HFFc6 (cell line): ENCODE measurements at regions not wholly inside any gene's neighbourhood (a gene's known extent, or its start where the extent isn't known, plus 50 kb on each side); places are given as distances from the start of the nearest gene placed in this dataset.
A peak's percentile ranks its signal among the peaks of the same experiment; 100 is the strongest.
"Not testable (repeated sequence)": the region's sequence is repeated elsewhere in the genome, so short reads cannot be mapped to it uniquely, and the experiment has no call there.

Experiments used
- DNase-seq: peaks from one replicate; pipeline ENCODE4 v3.0.0-alpha.2; 2018
- H3K27ac Mint-ChIP-seq: 2 replicates; pipeline ENCODE4 v1.8.0; 2020; ENCODE audit warnings: mild to moderate bottlenecking, mixed read lengths
- H3K27me3 Mint-ChIP-seq: 2 replicates; pipeline ENCODE4 v1.8.0; 2021; ENCODE audit warnings: mild to moderate bottlenecking, moderate library complexity, mixed read lengths; ENCODE audit not compliant: insufficient read depth
- H3K36me3 Mint-ChIP-seq: 2 replicates; pipeline ENCODE4 v1.8.0; 2021; ENCODE audit warnings: low read depth, mixed read lengths
- H3K4me1 Mint-ChIP-seq: 2 replicates; pipeline ENCODE4 v1.8.0; 2020; ENCODE audit warnings: low read depth, mixed read lengths
- H3K4me3 Mint-ChIP-seq: 2 replicates; pipeline ENCODE4 v1.8.0; 2020; ENCODE audit warnings: mild to moderate bottlenecking, moderate library complexity, mixed read lengths
- H3K9me3 Mint-ChIP-seq: 2 replicates; pipeline ENCODE4 v1.8.0; 2020; ENCODE audit warnings: mild to moderate bottlenecking, mixed read lengths
- TF ChIP-seq, protein P1 (sequence below): fragments of 200-600 bp; sonication (generic); IDR thresholded peaks from 2 replicates; pipeline ENCODE4 v1.5.0; 2021; ENCODE audit warnings: antibody characterized with exemption, mild to moderate bottlenecking

DNA sequence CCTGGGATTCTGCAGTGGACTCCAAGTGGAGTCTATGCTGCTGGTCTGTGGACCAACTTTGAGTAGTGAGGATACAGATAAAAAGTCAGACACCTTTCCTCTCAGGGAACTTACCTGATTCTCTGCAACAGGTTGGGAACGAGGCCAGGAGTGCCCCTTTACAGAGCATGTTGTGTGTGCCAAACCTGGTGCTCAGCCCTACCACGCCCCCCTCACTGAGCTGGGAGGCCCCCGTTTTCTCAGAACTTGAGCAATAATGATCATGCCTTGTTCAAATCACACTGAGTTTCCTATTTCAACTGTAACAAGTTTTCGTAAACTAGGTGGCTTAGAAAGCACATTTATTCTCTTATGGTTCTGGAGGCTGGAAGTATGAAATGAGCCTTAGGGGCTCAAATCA is 182.0 kb downstream of the COPRS start:
- no peaks in the 10 kb centered on the region; the same call in 1 of the 2 replicates for H3K27me3 Mint-ChIP-seq
- H3K9me3 Mint-ChIP-seq, result peaks cover 3% of the 10 kb centered on the region; the same call in 1 of the 2 replicates
- no peak overlapping the region for H3K27ac Mint-ChIP-seq
- H3K4me1 Mint-ChIP-seq, result peaks cover 47% of the 10 kb centered on the region
- H3K36me3 Mint-ChIP-seq, result peaks cover 7% of the 10 kb centered on the region; the same call in 1 of the 2 replicates
- no peak overlapping the region for H3K4me3 Mint-ChIP-seq
- no peak for DNase-seq
- TF ChIP-seq, protein P1, sequence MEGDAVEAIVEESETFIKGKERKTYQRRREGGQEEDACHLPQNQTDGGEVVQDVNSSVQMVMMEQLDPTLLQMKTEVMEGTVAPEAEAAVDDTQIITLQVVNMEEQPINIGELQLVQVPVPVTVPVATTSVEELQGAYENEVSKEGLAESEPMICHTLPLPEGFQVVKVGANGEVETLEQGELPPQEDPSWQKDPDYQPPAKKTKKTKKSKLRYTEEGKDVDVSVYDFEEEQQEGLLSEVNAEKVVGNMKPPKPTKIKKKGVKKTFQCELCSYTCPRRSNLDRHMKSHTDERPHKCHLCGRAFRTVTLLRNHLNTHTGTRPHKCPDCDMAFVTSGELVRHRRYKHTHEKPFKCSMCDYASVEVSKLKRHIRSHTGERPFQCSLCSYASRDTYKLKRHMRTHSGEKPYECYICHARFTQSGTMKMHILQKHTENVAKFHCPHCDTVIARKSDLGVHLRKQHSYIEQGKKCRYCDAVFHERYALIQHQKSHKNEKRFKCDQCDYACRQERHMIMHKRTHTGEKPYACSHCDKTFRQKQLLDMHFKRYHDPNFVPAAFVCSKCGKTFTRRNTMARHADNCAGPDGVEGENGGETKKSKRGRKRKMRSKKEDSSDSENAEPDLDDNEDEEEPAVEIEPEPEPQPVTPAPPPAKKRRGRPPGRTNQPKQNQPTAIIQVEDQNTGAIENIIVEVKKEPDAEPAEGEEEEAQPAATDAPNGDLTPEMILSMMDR, result no peak

DNA sequence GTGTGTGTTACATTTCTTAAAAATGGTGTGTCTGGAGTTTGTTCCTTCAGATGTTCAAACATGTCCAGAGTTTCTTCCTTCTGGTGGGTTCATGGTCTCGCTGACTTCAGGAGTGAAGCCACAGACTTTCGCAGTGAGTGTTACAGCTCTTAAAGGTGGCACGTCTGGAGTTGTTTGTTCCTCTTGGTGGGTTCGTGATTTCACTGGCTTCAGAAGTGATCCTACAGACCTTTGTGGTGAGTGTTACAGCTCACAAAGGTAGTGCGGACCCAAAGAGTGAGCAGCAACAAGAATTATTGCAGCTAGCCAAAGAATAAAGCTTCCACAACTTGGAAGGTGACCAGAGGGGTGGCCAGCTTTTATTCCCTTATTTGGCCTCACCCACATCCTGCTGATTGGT is 183.7 kb downstream of the COPRS start:
- H3K36me3 Mint-ChIP-seq, H3K9me3 Mint-ChIP-seq, H3K27me3 Mint-ChIP-seq, DNase-seq, H3K4me3 Mint-ChIP-seq: not testable (repeated sequence)
- peaks cover 55% of the 10 kb centered on the region for H3K4me1 Mint-ChIP-seq
- H3K27ac Mint-ChIP-seq, result peak overlapping the region; percentile 87

DNA sequence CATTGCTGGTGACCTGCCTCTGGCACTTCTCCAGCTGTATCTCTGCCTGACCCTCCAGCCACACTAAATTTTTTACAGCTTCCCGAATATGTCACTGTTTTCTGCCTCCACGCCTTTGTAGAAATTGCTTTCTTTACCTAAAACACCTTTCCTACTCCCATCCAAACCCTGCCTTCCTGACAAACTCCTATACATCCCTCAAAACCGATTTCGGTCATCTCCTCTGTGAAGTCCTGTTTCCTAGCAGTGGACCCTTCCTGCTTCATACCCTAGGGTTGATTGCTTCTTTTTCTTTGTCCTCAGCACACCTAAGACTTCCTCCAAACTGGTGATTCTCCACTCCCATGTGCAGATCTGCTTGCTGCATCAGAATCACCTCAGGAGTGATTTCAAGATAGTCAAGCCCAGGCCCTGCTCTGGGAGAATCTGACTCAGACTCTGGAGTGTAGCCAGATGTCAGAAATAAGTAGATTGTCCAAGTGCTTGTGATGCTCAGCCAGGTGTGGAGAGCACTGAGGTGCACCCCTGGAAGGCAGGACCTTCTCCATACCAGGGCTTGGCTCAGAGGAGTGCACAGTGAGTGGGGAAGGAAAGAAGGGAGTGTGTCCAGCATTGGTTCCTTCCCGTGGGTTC is 184.2 kb downstream of the COPRS start:
- Mint-ChIP-seq H3K36me3 (peaks cover 8% of the 10 kb centered on the region; the same call in 1 of the 2 replicates), H3K4me3 (peak overlapping the region; percentile 68), H3K4me1 (peaks cover 55% of the 10 kb centered on the region), H3K9me3 (peaks cover 3% of the 10 kb centered on the region; the same call in 1 of the 2 replicates), H3K27ac (peak overlapping the region; percentile 87), H3K27me3 (no peaks in the 10 kb centered on the region)
- TF ChIP-seq, protein P1, result no peak
- peak; percentile 80 for DNase-seq

DNA sequence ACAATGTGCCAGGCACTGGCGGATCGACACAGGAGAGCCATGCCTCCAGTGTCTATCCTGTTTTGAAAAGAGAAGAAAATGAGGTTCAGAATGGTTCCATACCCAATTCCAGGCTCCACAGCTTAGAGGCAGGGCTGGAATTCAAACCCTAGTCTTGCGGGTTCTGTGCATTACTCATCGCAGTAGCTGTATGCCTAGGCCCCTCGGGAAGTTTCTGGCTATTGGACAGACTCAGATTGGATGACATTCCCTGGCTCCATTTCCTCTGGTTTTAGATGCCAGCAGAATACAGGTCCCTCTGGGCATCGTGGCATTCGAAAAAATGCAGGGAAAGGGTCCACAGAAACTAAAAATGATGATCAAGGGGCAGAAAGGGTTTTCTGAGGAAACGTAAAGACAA is 184.7 kb downstream of the COPRS start:
- peak; percentile 49 for DNase-seq
- Mint-ChIP-seq H3K4me3 (peak overlapping the region; percentile 68), H3K27me3 (no peaks in the 10 kb centered on the region), H3K27ac (peak overlapping the region; percentile 87), H3K36me3 (peaks cover 13% of the 10 kb centered on the region), H3K4me1 (peaks cover 55% of the 10 kb centered on the region), H3K9me3 (peaks cover 8% of the 10 kb centered on the region; the same call in 1 of the 2 replicates)
- TF ChIP-seq, protein P1, result no peak

DNA sequence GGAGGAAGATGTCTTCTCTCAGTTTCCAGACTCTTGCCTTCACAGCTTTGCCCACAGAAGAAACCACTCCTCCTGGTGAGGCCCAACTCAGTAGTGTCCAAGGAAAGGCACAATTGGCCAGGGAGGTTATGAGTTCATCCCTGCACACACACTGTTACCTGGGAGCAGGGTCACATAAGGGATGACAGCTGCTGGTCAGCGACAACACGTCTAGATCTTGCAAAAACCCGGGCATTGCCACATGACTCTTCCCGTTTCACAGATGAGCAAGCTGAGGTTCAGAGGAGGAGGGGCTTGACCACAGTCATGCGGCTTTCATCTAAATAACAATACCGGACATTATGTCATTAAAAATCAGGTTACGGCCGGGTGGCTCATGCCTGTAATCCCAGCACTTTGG is 186.0 kb downstream of the COPRS start:
- Mint-ChIP-seq H3K27ac (no peak overlapping the region; the same call in 1 of the 2 replicates), H3K4me1 (peaks cover 47% of the 10 kb centered on the region), H3K27me3 (no peaks in the 10 kb centered on the region; the same call in 1 of the 2 replicates), H3K4me3 (no peak overlapping the region), H3K9me3 (peaks cover 11% of the 10 kb centered on the region; the same call in 1 of the 2 replicates), H3K36me3 (peaks cover 16% of the 10 kb centered on the region)
- no peak for DNase-seq
- TF ChIP-seq, protein P1, result no peak

DNA sequence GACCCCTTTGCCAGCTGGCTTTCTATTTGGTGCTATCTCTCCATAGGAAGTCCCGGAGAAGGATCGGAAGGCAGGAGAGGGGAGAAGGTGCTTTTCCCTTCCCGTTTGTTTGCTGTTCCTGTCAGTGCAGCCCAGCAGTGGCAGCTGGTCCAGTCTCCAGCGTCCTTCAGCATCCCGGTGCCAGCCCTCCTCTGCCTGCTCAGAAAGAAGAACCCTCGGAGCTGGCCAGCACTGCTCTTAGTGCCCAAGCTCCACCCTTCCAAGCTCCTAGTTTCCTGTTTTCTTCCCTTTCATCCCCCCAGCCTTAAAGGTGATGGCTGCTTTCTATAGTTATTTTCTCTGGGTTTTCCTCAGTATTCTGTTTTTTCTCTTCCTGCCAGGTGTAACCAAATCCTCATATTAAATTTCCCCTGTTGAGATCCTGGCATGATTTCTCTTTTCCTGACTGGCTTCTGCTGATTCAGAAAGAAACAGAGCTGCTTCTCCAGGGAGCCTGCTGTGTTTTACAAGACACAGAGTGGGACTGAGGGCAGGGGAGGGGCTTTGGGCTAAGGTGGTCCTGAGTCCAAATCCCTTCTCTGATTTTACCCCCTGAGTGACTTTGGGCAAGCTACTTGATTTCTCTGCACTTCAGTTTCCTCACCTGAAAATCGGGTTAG is 186.8 kb downstream of the COPRS start:
- Mint-ChIP-seq H3K36me3 (peaks cover 20% of the 10 kb centered on the region), H3K27me3 (peaks cover 4% of the 10 kb centered on the region), H3K4me3 (no peak overlapping the region), H3K27ac (no peak overlapping the region; the same call in 1 of the 2 replicates), H3K4me1 (peaks cover 41% of the 10 kb centered on the region), H3K9me3 (peaks cover 11% of the 10 kb centered on the region; the same call in 1 of the 2 replicates)
- DNase-seq, result no peak
- TF ChIP-seq, protein P1, result no peak
